Endothelial cell of umbilical vein (primary cell): ENCODE measurements at regions not wholly inside any gene's neighbourhood (a gene's known extent, or its start where the extent isn't known, plus 50 kb on each side); places are given as distances from the start of the nearest gene placed in this dataset.

Experiments used
- EZH2 ChIP-seq: IDR thresholded peaks from 2 replicates; pipeline ENCODE4 v1.6.1; 2012; ENCODE audit warnings: borderline replicate concordance, low read depth, mild to moderate bottlenecking, moderate library complexity, low read length, inconsistent platforms; ENCODE audit not compliant: severe bottlenecking
- JUN ChIP-seq: IDR thresholded peaks from 2 replicates; pipeline ENCODE4 v1.6.1; 2011; ENCODE audit warnings: borderline replicate concordance, low read depth; ENCODE audit not compliant: insufficient read length, insufficient read depth
- POLR2A ChIP-seq: IDR thresholded peaks from 2 replicates; pipeline ENCODE4 v1.6.1; 2012; ENCODE audit warnings: low read depth, mild to moderate bottlenecking, control low read depth, low read length
- POLR2AphosphoS5 ChIP-seq: IDR thresholded peaks from 2 replicates; pipeline ENCODE4 v1.6.1; 2012; ENCODE audit warnings: low read depth, mild to moderate bottlenecking, control low read depth, low read length, moderate library complexity; ENCODE audit not compliant: insufficient read depth
- TF ChIP-seq, protein P1 (sequence below), 2 donors: IDR thresholded peaks; 1 replicate in 1 of 2; 2 replicates in 1 of 2; pipeline ENCODE4 v1.5.1; 2011; ENCODE audit warnings: low read length in 2 of 2, mild to moderate bottlenecking in 2 of 2, moderate library complexity in 2 of 2, control low read depth in 1 of 2, inconsistent platforms in 1 of 2, low read depth in 1 of 2; ENCODE audit not compliant: insufficient read depth in 1 of 2; ENCODE audit errors: extremely low read depth in 1 of 2
- TF ChIP-seq, protein P2 (sequence below): IDR thresholded peaks from 2 replicates; pipeline ENCODE4 v1.6.1; 2011; ENCODE audit not compliant: insufficient read depth, insufficient read length

DNA sequence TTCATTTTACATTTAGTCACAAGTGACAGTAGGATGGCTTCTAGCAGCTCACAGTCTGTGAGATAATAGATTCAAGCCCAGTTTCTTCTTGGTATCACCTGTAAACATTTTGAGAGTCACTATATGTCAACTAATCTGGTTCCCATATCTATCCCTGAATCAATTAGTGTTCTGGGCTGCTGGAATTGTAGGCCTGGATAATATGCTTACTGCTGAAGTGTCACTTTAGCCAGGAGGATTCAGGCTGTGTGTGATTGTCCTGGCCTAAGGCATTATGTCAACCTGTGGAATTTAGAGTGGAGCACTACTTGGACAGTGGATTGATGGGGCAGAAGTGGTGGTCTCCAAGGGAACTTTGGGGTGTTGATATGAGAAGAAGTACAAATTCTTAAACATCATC, 1071.8 kb upstream of the CITED2 start:
- TF ChIP-seq POLR2A (no peak), JUN (no peak), EZH2 (no peak), POLR2AphosphoS5 (no peak)
- TF ChIP-seq, protein P1, sequence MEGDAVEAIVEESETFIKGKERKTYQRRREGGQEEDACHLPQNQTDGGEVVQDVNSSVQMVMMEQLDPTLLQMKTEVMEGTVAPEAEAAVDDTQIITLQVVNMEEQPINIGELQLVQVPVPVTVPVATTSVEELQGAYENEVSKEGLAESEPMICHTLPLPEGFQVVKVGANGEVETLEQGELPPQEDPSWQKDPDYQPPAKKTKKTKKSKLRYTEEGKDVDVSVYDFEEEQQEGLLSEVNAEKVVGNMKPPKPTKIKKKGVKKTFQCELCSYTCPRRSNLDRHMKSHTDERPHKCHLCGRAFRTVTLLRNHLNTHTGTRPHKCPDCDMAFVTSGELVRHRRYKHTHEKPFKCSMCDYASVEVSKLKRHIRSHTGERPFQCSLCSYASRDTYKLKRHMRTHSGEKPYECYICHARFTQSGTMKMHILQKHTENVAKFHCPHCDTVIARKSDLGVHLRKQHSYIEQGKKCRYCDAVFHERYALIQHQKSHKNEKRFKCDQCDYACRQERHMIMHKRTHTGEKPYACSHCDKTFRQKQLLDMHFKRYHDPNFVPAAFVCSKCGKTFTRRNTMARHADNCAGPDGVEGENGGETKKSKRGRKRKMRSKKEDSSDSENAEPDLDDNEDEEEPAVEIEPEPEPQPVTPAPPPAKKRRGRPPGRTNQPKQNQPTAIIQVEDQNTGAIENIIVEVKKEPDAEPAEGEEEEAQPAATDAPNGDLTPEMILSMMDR (IDR thresholded peaks at IDR 0.05; ENCODE audit: extremely low read depth in 1 of 2, insufficient read depth in 1 of 2, low read depth in 1 of 2, low read length in 2 of 2), result no peak
- TF ChIP-seq, protein P2, sequence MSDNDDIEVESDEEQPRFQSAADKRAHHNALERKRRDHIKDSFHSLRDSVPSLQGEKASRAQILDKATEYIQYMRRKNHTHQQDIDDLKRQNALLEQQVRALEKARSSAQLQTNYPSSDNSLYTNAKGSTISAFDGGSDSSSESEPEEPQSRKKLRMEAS, result no peak
